Loucy (cell line): ENCODE measurements at regions not wholly inside any gene's neighbourhood (a gene's known extent, or its start where the extent isn't known, plus 50 kb on each side); places are given as distances from the start of the nearest gene placed in this dataset.

Experiments used
- H2AFZ ChIP-seq: fragments of 200-600 bp; sonication (generic); 2 replicates; pipeline ENCODE4 v1.6.0; 2016; ENCODE audit warnings: antibody characterized with exemption, mild to moderate bottlenecking, low read length, moderate library complexity
- H3F3A ChIP-seq: fragments of 200-600 bp; 2 replicates; pipeline ENCODE4 v1.6.0; 2016; ENCODE audit warnings: antibody characterized with exemption, low read depth, mild to moderate bottlenecking
- H3K27me3 ChIP-seq: fragments of 200-600 bp; sonication (generic); 2 replicates; pipeline ENCODE4 v1.6.1; 2014; ENCODE audit warnings: low read length, mild to moderate bottlenecking; ENCODE audit not compliant: insufficient read depth, poor library complexity, severe bottlenecking
- H3K36me3 ChIP-seq: fragments of 200-600 bp; sonication (generic); 2 replicates; pipeline ENCODE4 v1.6.1; 2016; ENCODE audit warnings: low read length; ENCODE audit not compliant: insufficient read depth
- H3K4me1 ChIP-seq: fragments of 200-600 bp; sonication (generic); 2 replicates; pipeline ENCODE4 v1.5.1; 2014; ENCODE audit warnings: low read length, mild to moderate bottlenecking; ENCODE audit not compliant: insufficient read depth, poor library complexity, severe bottlenecking
- H3K4me2 ChIP-seq: fragments of 200-600 bp; sonication (generic); 2 replicates; pipeline ENCODE4 v1.6.0; 2014; ENCODE audit warnings: antibody characterized with exemption, low read length, low read depth, mild to moderate bottlenecking; ENCODE audit not compliant: poor library complexity, severe bottlenecking
- H3K4me3 ChIP-seq: fragments of 200-600 bp; sonication (generic); 2 replicates; pipeline ENCODE4 v1.5.1; 2014; ENCODE audit warnings: low read length, mild to moderate bottlenecking, mixed read lengths; ENCODE audit not compliant: poor library complexity, severe bottlenecking
- H3K79me2 ChIP-seq: fragments of 200-600 bp; sonication (generic); 2 replicates; pipeline ENCODE4 v1.6.1; 2014; ENCODE audit warnings: low read length; ENCODE audit not compliant: insufficient read depth
- H3K9ac ChIP-seq: fragments of 200-600 bp; sonication (generic); 2 replicates; pipeline ENCODE4 v1.6.0; 2014; ENCODE audit warnings: mild to moderate bottlenecking, low read depth, low read length, moderate library complexity; ENCODE audit not compliant: poor library complexity, severe bottlenecking
- H3K9me2 ChIP-seq: fragments of 200-600 bp; sonication (generic); replicated peaks from 2 replicates; pipeline ENCODE4 v1.6.1; 2016; ENCODE audit warnings: low read depth, low read length, mixed read lengths
- H3K9me3 ChIP-seq: fragments of 200-600 bp; sonication (generic); 2 replicates; pipeline ENCODE4 v1.6.1; 2014; ENCODE audit warnings: mild to moderate bottlenecking, antibody characterized with exemption, low read length, low read depth; ENCODE audit not compliant: insufficient read depth
- H4K20me1 ChIP-seq: fragments of 200-600 bp; sonication (generic); 2 replicates; pipeline ENCODE4 v1.6.0; 2014; ENCODE audit warnings: antibody characterized with exemption, low read length, mild to moderate bottlenecking; ENCODE audit not compliant: insufficient read depth, poor library complexity, severe bottlenecking
- EZH2phosphoT487 ChIP-seq: fragments of 200-600 bp; IDR thresholded peaks from 2 replicates; pipeline ENCODE4 v1.6.1; 2018; ENCODE audit warnings: antibody characterized with exemption, mild to moderate bottlenecking, moderate library complexity, borderline replicate concordance
- TF ChIP-seq, protein P1 (sequence below): fragments of 200-600 bp; sonication (generic); conservative IDR thresholded peaks from 2 replicates; pipeline ENCODE4 v1.5.1; 2014; ENCODE audit warnings: mild to moderate bottlenecking, antibody characterized with exemption, low read length

DNA sequence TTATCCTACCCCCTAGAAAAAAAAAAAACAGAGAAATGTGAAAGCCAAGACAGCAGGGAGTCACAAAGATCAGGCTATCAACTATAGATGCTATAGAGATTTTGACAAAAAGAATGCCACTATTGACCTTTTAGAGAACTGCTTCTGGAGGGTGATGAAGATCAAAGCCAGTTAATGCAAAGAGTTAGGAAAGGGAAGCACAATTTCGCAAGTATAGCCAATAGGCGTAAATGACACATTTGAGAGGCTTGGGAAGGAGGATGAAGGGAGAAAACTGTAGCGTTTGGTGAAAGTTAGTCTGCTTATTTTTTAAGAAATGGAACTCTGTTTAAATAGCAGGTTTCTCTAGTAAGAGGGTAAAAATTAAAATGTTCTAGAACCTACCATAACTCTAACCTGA, 190.7 kb downstream of the DUSP6 start:
- Histone ChIP-seq H2AFZ (no peak overlapping the region), H3K27me3 (no peaks in the 10 kb centered on the region), H3K36me3 (no peaks in the 10 kb centered on the region), H3K9me3 (no peaks in the 10 kb centered on the region), H4K20me1 (no peaks in the 10 kb centered on the region), H3K9me2 (no peaks in the 10 kb centered on the region), H3K9ac (no peak overlapping the region), H3F3A (no peaks in the 10 kb centered on the region), H3K4me3 (no peak overlapping the region), H3K79me2 (no peaks in the 10 kb centered on the region), H3K4me2 (no peak overlapping the region), H3K4me1 (peaks cover 40% of the 10 kb centered on the region)
- TF ChIP-seq EZH2phosphoT487 = no peak
- TF ChIP-seq, protein P1, sequence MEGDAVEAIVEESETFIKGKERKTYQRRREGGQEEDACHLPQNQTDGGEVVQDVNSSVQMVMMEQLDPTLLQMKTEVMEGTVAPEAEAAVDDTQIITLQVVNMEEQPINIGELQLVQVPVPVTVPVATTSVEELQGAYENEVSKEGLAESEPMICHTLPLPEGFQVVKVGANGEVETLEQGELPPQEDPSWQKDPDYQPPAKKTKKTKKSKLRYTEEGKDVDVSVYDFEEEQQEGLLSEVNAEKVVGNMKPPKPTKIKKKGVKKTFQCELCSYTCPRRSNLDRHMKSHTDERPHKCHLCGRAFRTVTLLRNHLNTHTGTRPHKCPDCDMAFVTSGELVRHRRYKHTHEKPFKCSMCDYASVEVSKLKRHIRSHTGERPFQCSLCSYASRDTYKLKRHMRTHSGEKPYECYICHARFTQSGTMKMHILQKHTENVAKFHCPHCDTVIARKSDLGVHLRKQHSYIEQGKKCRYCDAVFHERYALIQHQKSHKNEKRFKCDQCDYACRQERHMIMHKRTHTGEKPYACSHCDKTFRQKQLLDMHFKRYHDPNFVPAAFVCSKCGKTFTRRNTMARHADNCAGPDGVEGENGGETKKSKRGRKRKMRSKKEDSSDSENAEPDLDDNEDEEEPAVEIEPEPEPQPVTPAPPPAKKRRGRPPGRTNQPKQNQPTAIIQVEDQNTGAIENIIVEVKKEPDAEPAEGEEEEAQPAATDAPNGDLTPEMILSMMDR = no peak

DNA sequence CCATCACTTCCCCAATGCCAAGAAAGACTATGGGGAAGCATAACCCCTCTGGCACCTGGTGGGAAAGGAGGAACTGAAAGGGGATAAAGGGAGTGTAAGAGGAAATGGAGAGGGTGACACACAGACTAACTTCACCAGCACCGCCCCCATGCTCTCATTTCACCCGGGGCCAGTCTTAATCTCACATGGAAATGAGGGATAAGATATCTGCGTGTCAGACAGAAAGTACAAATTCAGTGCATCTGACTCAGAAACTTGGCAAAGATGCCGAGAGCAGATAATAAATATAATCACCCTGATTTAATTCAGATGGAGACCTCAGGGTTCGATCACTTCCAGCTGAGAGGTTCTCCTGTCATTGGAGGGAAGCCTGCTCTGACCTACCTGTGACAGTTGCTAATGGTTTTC, 191.6 kb downstream of the DUSP6 start:
- H3K36me3 ChIP-seq = no peaks in the 10 kb centered on the region
- H3K9me3 ChIP-seq = no peaks in the 10 kb centered on the region
- H3K4me2 ChIP-seq = no peak overlapping the region
- no peak overlapping the region for H3K9ac ChIP-seq
- H3K79me2 ChIP-seq = no peaks in the 10 kb centered on the region
- peaks cover 49% of the 10 kb centered on the region for H3K4me1 ChIP-seq
- no peak overlapping the region for H2AFZ ChIP-seq
- no peaks in the 10 kb centered on the region for H4K20me1 ChIP-seq
- TF ChIP-seq EZH2phosphoT487 = no peak
- TF ChIP-seq, protein P1 = no peak
- H3K4me3 ChIP-seq = no peak overlapping the region
- H3K9me2 ChIP-seq = no peaks in the 10 kb centered on the region
- H3K27me3 ChIP-seq = no peaks in the 10 kb centered on the region
- H3F3A ChIP-seq = no peaks in the 10 kb centered on the region

DNA sequence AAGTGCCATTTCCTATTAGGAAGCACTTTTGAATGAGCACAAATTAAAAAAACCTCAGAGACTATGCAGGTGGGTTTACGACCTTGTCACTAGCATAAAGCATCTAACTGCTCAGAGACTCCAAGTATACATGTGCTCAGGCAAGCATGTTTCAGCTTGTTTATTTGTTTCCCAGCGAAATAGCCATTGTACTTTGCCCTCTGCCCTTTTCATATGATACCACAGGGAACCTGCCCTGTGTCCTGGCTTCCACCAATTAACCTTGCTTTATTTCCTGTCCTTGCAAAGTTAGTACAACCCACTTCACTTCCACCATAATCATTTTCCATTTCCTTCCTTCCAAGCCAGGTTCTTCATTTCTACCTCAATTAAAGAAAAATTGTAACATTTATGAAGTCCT, 194.9 kb downstream of the DUSP6 start:
- Histone ChIP-seq H3K9me3 (no peaks in the 10 kb centered on the region), H3K4me2 (peak overlapping the region; percentile 43), H3K9ac (peak overlapping the region; percentile 40), H3K4me1 (peaks cover 29% of the 10 kb centered on the region), H3K4me3 (peak overlapping the region; percentile 8), H3F3A (no peaks in the 10 kb centered on the region), H2AFZ (no peak overlapping the region), H3K36me3 (no peaks in the 10 kb centered on the region), H4K20me1 (no peaks in the 10 kb centered on the region), H3K9me2 (no peaks in the 10 kb centered on the region), H3K79me2 (no peaks in the 10 kb centered on the region), H3K27me3 (no peaks in the 10 kb centered on the region)
- TF ChIP-seq, protein P1 = no peak
- TF ChIP-seq EZH2phosphoT487 = no peak
